ENCODE measurements at regions not wholly inside any gene's neighbourhood (a gene's known extent, or its start where the extent isn't known, plus 50 kb on each side); places are given as distances from the start of the nearest gene placed in this dataset.

DNA sequence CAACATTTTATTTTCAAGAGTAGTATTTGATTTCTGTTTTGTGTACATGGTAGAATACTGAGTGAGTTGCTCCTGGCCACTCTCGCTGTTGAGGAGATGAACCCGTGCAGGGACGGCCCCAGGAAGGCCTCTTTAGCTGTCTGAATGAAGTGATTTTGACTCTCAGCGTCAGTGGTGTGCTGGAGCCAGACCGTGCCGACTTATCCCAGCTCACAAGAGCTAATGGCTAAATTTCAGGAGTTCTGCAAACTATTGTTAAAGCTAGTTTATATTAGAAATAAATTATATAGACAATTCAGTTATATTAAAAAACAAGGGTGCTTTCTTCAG is 111.2 kb upstream of the KIF26B start:
- TF ChIP-seq EP300 (conservative IDR thresholded peaks at IDR 0.05; ENCODE audit: poor library complexity, severe bottlenecking) (no peak), EZH2 (IDR thresholded peaks at IDR 0.05; ENCODE audit: borderline replicate concordance, insufficient read depth, low read length, poor library complexity, severe bottlenecking) (no peak), TAF1 (IDR thresholded peaks at IDR 0.05; ENCODE audit: low read depth) (no peak), MXI1 (conservative IDR thresholded peaks at IDR 0.05; ENCODE audit: poor library complexity, severe bottlenecking) (no peak), POLR2AphosphoS5 (IDR thresholded peaks at IDR 0.05) (no peak), RAD21 (conservative IDR thresholded peaks at IDR 0.05) (no peak), SMC3 (conservative IDR thresholded peaks at IDR 0.05; ENCODE audit: poor library complexity) (no peak)
- TF ChIP-seq, protein P1, sequence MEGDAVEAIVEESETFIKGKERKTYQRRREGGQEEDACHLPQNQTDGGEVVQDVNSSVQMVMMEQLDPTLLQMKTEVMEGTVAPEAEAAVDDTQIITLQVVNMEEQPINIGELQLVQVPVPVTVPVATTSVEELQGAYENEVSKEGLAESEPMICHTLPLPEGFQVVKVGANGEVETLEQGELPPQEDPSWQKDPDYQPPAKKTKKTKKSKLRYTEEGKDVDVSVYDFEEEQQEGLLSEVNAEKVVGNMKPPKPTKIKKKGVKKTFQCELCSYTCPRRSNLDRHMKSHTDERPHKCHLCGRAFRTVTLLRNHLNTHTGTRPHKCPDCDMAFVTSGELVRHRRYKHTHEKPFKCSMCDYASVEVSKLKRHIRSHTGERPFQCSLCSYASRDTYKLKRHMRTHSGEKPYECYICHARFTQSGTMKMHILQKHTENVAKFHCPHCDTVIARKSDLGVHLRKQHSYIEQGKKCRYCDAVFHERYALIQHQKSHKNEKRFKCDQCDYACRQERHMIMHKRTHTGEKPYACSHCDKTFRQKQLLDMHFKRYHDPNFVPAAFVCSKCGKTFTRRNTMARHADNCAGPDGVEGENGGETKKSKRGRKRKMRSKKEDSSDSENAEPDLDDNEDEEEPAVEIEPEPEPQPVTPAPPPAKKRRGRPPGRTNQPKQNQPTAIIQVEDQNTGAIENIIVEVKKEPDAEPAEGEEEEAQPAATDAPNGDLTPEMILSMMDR (IDR thresholded peaks at IDR 0.05; ENCODE audit: poor library complexity, severe bottlenecking), result no peak
- TF ChIP-seq, protein P2, sequence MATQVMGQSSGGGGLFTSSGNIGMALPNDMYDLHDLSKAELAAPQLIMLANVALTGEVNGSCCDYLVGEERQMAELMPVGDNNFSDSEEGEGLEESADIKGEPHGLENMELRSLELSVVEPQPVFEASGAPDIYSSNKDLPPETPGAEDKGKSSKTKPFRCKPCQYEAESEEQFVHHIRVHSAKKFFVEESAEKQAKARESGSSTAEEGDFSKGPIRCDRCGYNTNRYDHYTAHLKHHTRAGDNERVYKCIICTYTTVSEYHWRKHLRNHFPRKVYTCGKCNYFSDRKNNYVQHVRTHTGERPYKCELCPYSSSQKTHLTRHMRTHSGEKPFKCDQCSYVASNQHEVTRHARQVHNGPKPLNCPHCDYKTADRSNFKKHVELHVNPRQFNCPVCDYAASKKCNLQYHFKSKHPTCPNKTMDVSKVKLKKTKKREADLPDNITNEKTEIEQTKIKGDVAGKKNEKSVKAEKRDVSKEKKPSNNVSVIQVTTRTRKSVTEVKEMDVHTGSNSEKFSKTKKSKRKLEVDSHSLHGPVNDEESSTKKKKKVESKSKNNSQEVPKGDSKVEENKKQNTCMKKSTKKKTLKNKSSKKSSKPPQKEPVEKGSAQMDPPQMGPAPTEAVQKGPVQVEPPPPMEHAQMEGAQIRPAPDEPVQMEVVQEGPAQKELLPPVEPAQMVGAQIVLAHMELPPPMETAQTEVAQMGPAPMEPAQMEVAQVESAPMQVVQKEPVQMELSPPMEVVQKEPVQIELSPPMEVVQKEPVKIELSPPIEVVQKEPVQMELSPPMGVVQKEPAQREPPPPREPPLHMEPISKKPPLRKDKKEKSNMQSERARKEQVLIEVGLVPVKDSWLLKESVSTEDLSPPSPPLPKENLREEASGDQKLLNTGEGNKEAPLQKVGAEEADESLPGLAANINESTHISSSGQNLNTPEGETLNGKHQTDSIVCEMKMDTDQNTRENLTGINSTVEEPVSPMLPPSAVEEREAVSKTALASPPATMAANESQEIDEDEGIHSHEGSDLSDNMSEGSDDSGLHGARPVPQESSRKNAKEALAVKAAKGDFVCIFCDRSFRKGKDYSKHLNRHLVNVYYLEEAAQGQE (IDR thresholded peaks at IDR 0.05; ENCODE audit: borderline replicate concordance), result no peak
- Histone ChIP-seq H3K4me2 (ENCODE audit: low read length) (no peak overlapping the region), H3K27me3 (ENCODE audit: insufficient read depth, low read depth, low read length) (no peaks in the 10 kb centered on the region), H2AFZ (ENCODE audit: low read depth, low read length) (no peak overlapping the region), H3K9me2 (ENCODE audit: insufficient read depth, low read length) (no peaks in the 10 kb centered on the region), H3K36me3 (ENCODE audit: insufficient read depth, low read length) (no peaks in the 10 kb centered on the region), H3F3A (ENCODE audit: insufficient read depth, low read length, poor library complexity, severe bottlenecking) (no peaks in the 10 kb centered on the region), H3K4me3 (ENCODE audit: low read length) (no peak overlapping the region), H4K20me1 (ENCODE audit: insufficient read depth) (no peaks in the 10 kb centered on the region), H3K79me2 (replicated peaks; ENCODE audit: insufficient read depth, low read length) (no peaks in the 10 kb centered on the region), H3K27ac (ENCODE audit: low read length) (no peak overlapping the region), H3K9me3 (ENCODE audit: low read length) (no peaks in the 10 kb centered on the region), H3K9ac (ENCODE audit: low read length) (no peak overlapping the region)

DNA sequence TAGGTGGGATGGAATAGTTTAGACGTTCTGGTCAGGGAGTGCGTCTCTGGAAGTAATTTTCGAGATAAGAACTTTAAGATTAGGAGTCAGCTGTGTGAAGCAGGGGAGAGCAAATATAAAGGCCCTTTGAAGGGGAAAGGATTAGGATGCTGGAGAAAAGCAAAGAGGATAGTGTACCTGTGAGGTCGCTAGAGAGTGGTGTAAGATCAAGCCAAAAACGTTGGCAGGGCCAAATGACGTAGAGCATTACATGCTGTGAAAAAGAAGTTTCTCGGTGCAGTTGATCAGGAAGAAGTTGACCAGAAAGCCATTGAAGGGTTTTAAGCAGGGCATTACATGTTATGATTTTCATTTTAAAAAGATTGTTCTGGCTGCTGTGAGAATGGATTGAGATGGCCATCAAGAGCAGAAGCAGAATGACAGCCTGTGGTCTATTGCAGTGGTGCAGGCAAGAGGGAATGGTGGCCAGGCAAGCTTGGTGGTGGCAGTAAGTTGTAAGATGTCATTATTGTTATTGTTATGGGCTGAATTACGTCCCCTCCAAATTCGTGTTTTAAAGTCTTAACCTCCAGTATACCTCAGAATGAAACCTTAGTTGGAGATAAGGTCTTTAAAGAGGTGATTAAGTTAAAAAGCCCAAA is 113.6 kb upstream of the KIF26B start:
- no peaks in the 10 kb centered on the region for H3K9me3 ChIP-seq (ENCODE audit: low read length)
- no peaks in the 10 kb centered on the region for H3K79me2 ChIP-seq (replicated peaks; ENCODE audit: insufficient read depth, low read length)
- no peak overlapping the region for H2AFZ ChIP-seq (ENCODE audit: low read depth, low read length)
- H3K4me2 ChIP-seq (ENCODE audit: low read length), result no peak overlapping the region
- no peaks in the 10 kb centered on the region for H3F3A ChIP-seq (ENCODE audit: insufficient read depth, low read length, poor library complexity, severe bottlenecking)
- no peaks in the 10 kb centered on the region for H3K36me3 ChIP-seq (ENCODE audit: insufficient read depth, low read length)
- no peaks in the 10 kb centered on the region for H3K27me3 ChIP-seq (ENCODE audit: insufficient read depth, low read depth, low read length)
- no peak overlapping the region for H3K4me3 ChIP-seq (ENCODE audit: low read length)
- no peaks in the 10 kb centered on the region for H4K20me1 ChIP-seq (ENCODE audit: insufficient read depth)
- H3K27ac ChIP-seq (ENCODE audit: low read length), result no peak overlapping the region
- no peak for TF ChIP-seq TAF1 (IDR thresholded peaks at IDR 0.05; ENCODE audit: low read depth)
- TF ChIP-seq, protein P1 (IDR thresholded peaks at IDR 0.05; ENCODE audit: poor library complexity, severe bottlenecking), result no peak
- TF ChIP-seq EP300 (conservative IDR thresholded peaks at IDR 0.05; ENCODE audit: poor library complexity, severe bottlenecking), result no peak
- no peak for TF ChIP-seq MXI1 (conservative IDR thresholded peaks at IDR 0.05; ENCODE audit: poor library complexity, severe bottlenecking)
- TF ChIP-seq RAD21 (conservative IDR thresholded peaks at IDR 0.05), result no peak
- TF ChIP-seq, protein P2 (IDR thresholded peaks at IDR 0.05; ENCODE audit: borderline replicate concordance), result no peak
- TF ChIP-seq POLR2AphosphoS5 (IDR thresholded peaks at IDR 0.05), result no peak
- TF ChIP-seq SMC3 (conservative IDR thresholded peaks at IDR 0.05; ENCODE audit: poor library complexity), result no peak
- no peak for TF ChIP-seq EZH2 (IDR thresholded peaks at IDR 0.05; ENCODE audit: borderline replicate concordance, insufficient read depth, low read length, poor library complexity, severe bottlenecking)
- H3K9me2 ChIP-seq (ENCODE audit: insufficient read depth, low read length), result no peaks in the 10 kb centered on the region
- no peak overlapping the region for H3K9ac ChIP-seq (ENCODE audit: low read length)

Measured in neural cell (in vitro differentiated cells).